HFFc6 (cell line): ENCODE measurements at regions not wholly inside any gene's neighbourhood (a gene's known extent, or its start where the extent isn't known, plus 50 kb on each side); places are given as distances from the start of the nearest gene placed in this dataset.

Experiments used
- DNase-seq: peaks from one replicate; pipeline ENCODE4 v3.0.0-alpha.2; 2018
- H3K27ac Mint-ChIP-seq: 2 replicates; pipeline ENCODE4 v1.8.0; 2020; ENCODE audit warnings: mild to moderate bottlenecking, mixed read lengths
- H3K27me3 Mint-ChIP-seq: 2 replicates; pipeline ENCODE4 v1.8.0; 2021; ENCODE audit warnings: mild to moderate bottlenecking, moderate library complexity, mixed read lengths; ENCODE audit not compliant: insufficient read depth
- H3K36me3 Mint-ChIP-seq: 2 replicates; pipeline ENCODE4 v1.8.0; 2021; ENCODE audit warnings: low read depth, mixed read lengths
- H3K4me1 Mint-ChIP-seq: 2 replicates; pipeline ENCODE4 v1.8.0; 2020; ENCODE audit warnings: low read depth, mixed read lengths
- H3K4me3 Mint-ChIP-seq: 2 replicates; pipeline ENCODE4 v1.8.0; 2020; ENCODE audit warnings: mild to moderate bottlenecking, moderate library complexity, mixed read lengths
- H3K9me3 Mint-ChIP-seq: 2 replicates; pipeline ENCODE4 v1.8.0; 2020; ENCODE audit warnings: mild to moderate bottlenecking, mixed read lengths
- CTCF ChIP-seq: fragments of 200-600 bp; sonication (generic); IDR thresholded peaks from 2 replicates; pipeline ENCODE4 v1.5.0; 2021; ENCODE audit warnings: antibody characterized with exemption, mild to moderate bottlenecking

GRCh38 chr5:9712506-9712905 lies 82.4 kb upstream of the TAS2R1 start:
- Mint-ChIP-seq H3K36me3 (0 out of 2 replicates have a peak, but pooled peaks cover 6% of the 10 kb centered on the region), H3K4me3 (peak overlapping the region; percentile 78), H3K4me1 (peaks cover 72% of the 10 kb centered on the region), H3K27me3 (no peaks in the 10 kb centered on the region; the same call in 1 of the 2 replicates), H3K9me3 (no peaks in the 10 kb centered on the region), H3K27ac (peak overlapping the region; percentile 86)
- TF ChIP-seq CTCF: no peak
- DNase-seq: peak; percentile 95

GRCh38 chr5:9710069-9710468 lies 79.9 kb upstream of the TAS2R1 start:
- Mint-ChIP-seq H3K27ac (no peak overlapping the region), H3K9me3 (no peaks in the 10 kb centered on the region), H3K4me1 (peaks cover 53% of the 10 kb centered on the region), H3K4me3 (no peak overlapping the region), H3K36me3 (no peaks in the 10 kb centered on the region), H3K27me3 (no peaks in the 10 kb centered on the region; the same call in 1 of the 2 replicates)
- DNase-seq: no peak
- no peak for TF ChIP-seq CTCF

- H3K27ac Mint-ChIP-seq: no peak overlapping the region
- H3K4me1 Mint-ChIP-seq: peaks cover 31% of the 10 kb centered on the region
- H3K9me3 Mint-ChIP-seq: no peaks in the 10 kb centered on the region
- DNase-seq: peak; percentile 11
- H3K27me3 Mint-ChIP-seq: no peaks in the 10 kb centered on the region; the same call in 1 of the 2 replicates
- H3K36me3 Mint-ChIP-seq: no peaks in the 10 kb centered on the region
- TF ChIP-seq CTCF: no peak
- H3K4me3 Mint-ChIP-seq: no peak overlapping the region
Measured at GRCh38 chr5:9707732-9708462, 77.7 kb upstream of the TAS2R1 start.

- H3K4me1 Mint-ChIP-seq: peaks cover 54% of the 10 kb centered on the region
Measured at GRCh38 chr5:9699681-9700080, 69.5 kb upstream of the TAS2R1 start.

GRCh38 chr5:9698841-9699240 lies 68.7 kb upstream of the TAS2R1 start:
- peak overlapping the region; percentile 81 for H3K4me3 Mint-ChIP-seq
- H3K27ac Mint-ChIP-seq: peak overlapping the region; percentile 83
- H3K4me1 Mint-ChIP-seq: peaks cover 54% of the 10 kb centered on the region
- DNase-seq: no peak
- H3K27me3 Mint-ChIP-seq: no peaks in the 10 kb centered on the region
- no peak for TF ChIP-seq CTCF
- H3K9me3 Mint-ChIP-seq: no peaks in the 10 kb centered on the region
- H3K36me3 Mint-ChIP-seq: no peaks in the 10 kb centered on the region

More at GRCh38 chr5:9699681-9700080, 69.5 kb upstream of the TAS2R1 start:
- Mint-ChIP-seq H3K36me3 (no peaks in the 10 kb centered on the region), H3K9me3 (no peaks in the 10 kb centered on the region), H3K4me3 (peak overlapping the region; percentile 81; the same call in 1 of the 2 replicates), H3K27ac (peak overlapping the region; percentile 83), H3K27me3 (no peaks in the 10 kb centered on the region)
- DNase-seq: peak; percentile 33
- no peak for TF ChIP-seq CTCF
